ENCODE measurements at regions not wholly inside any gene's neighbourhood (a gene's known extent, or its start where the extent isn't known, plus 50 kb on each side); places are given as distances from the start of the nearest gene placed in this dataset.

DNA sequence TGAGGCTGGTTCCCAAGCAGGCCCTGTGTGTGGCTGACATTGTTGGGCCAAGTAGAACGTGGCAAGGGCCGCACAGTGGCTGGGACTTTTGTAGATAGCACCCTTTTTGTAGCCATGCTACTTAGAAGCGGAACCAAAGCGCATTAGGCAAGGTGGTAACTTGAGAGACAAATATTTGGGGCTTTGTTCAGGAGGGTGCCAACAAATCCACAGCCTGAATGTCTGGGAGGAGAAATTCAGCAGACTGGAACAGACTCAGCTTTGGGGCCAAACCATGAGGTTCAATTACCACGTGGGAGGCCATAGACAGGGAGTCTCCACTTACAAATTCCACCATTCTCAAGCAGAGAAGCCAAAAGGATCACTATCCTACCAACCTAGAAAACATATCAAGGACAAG, 183.7 kb downstream of the RGS9 start:
- intact Hi-C loops (cut with DNase I; ENCODE audit: low total_unique reads), result no loop called here
- H3K36me3 ChIP-seq, result no peaks in the 10 kb centered on the region
- TF ChIP-seq POLR2A (IDR thresholded peaks at IDR 0.05), result no peak
- TF ChIP-seq, protein P1, sequence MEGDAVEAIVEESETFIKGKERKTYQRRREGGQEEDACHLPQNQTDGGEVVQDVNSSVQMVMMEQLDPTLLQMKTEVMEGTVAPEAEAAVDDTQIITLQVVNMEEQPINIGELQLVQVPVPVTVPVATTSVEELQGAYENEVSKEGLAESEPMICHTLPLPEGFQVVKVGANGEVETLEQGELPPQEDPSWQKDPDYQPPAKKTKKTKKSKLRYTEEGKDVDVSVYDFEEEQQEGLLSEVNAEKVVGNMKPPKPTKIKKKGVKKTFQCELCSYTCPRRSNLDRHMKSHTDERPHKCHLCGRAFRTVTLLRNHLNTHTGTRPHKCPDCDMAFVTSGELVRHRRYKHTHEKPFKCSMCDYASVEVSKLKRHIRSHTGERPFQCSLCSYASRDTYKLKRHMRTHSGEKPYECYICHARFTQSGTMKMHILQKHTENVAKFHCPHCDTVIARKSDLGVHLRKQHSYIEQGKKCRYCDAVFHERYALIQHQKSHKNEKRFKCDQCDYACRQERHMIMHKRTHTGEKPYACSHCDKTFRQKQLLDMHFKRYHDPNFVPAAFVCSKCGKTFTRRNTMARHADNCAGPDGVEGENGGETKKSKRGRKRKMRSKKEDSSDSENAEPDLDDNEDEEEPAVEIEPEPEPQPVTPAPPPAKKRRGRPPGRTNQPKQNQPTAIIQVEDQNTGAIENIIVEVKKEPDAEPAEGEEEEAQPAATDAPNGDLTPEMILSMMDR (IDR thresholded peaks at IDR 0.05), result no peak
- H3K27me3 ChIP-seq, result no peaks in the 10 kb centered on the region
- no peaks in the 10 kb centered on the region for H3K9me3 ChIP-seq
- DNase-seq, result no peak
- no peak overlapping the region for H3K27ac ChIP-seq
- no peaks in the 10 kb centered on the region for H3K4me1 ChIP-seq
- H3K4me3 ChIP-seq, result no peak overlapping the region

GRCh38 chr17:65314212-65314611, 177.0 kb downstream of the RGS9 start:
- H3K4me1 ChIP-seq, result no peaks in the 10 kb centered on the region
- no peaks in the 10 kb centered on the region for H3K36me3 ChIP-seq
- TF ChIP-seq, protein P1 (IDR thresholded peaks at IDR 0.05), result no peak
- TF ChIP-seq POLR2A (IDR thresholded peaks at IDR 0.05), result no peak
- H3K4me3 ChIP-seq, result no peak overlapping the region
- no peaks in the 10 kb centered on the region for H3K27me3 ChIP-seq
- H3K27ac ChIP-seq, result no peak overlapping the region
- DNase-seq, result no peak
- intact Hi-C loops (cut with DNase I; ENCODE audit: low total_unique reads), result no loop called here
- no peaks in the 10 kb centered on the region for H3K9me3 ChIP-seq

- H3K4me1 ChIP-seq, result no peaks in the 10 kb centered on the region
- no peak overlapping the region for H3K27ac ChIP-seq
- no peaks in the 10 kb centered on the region for H3K36me3 ChIP-seq
- no peaks in the 10 kb centered on the region for H3K27me3 ChIP-seq
- intact Hi-C loops (cut with DNase I; ENCODE audit: low total_unique reads), result no loop called here
- TF ChIP-seq, protein P1 (IDR thresholded peaks at IDR 0.05), result no peak
- no peak for TF ChIP-seq POLR2A (IDR thresholded peaks at IDR 0.05)
- no peak for DNase-seq
- H3K9me3 ChIP-seq, result no peaks in the 10 kb centered on the region
- no peak overlapping the region for H3K4me3 ChIP-seq
Observed at GRCh38 chr17:65312718-65313377, 175.7 kb downstream of the RGS9 start.

GRCh38 chr17:65311261-65311660, 174.1 kb downstream of the RGS9 start:
- H3K27me3 ChIP-seq, result no peaks in the 10 kb centered on the region
- no peak for DNase-seq
- no peaks in the 10 kb centered on the region for H3K36me3 ChIP-seq
- TF ChIP-seq POLR2A (IDR thresholded peaks at IDR 0.05), result no peak
- TF ChIP-seq, protein P1 (IDR thresholded peaks at IDR 0.05), result no peak
- H3K4me1 ChIP-seq, result no peaks in the 10 kb centered on the region
- no peaks in the 10 kb centered on the region for H3K9me3 ChIP-seq
- no peak overlapping the region for H3K27ac ChIP-seq
- no peak overlapping the region for H3K4me3 ChIP-seq
- intact Hi-C loops (cut with DNase I; ENCODE audit: low total_unique reads), result no loop called here

DNA sequence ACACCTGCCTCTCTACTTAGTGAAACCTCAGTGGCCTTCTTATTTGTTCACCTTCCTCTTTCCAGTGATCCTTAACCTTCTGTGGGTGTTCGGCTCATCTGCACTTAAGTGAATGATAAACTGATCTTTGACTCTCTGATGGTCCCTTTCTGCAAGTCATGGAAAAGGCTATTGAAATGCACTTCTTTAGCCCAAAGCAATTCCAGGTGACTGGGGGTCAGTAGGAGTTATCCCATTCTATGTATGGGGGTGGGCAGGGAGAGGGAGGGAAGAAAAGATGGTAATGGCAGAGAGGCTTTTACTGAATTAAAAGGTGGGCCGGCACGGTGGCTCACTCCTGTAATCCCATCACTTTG, 170.8 kb downstream of the RGS9 start:
- Histone ChIP-seq H3K27me3 (no peaks in the 10 kb centered on the region), H3K4me3 (no peak overlapping the region), H3K9me3 (no peaks in the 10 kb centered on the region), H3K4me1 (no peaks in the 10 kb centered on the region), H3K27ac (no peak overlapping the region), H3K36me3 (no peaks in the 10 kb centered on the region)
- DNase-seq, result no peak
- TF ChIP-seq, protein P1 (IDR thresholded peaks at IDR 0.05), result no peak
- TF ChIP-seq POLR2A (IDR thresholded peaks at IDR 0.05), result no peak
- intact Hi-C loops (cut with DNase I; ENCODE audit: low total_unique reads), result no loop called here
